ENCODE measurements at regions not wholly inside any gene's neighbourhood (a gene's known extent, or its start where the extent isn't known, plus 50 kb on each side); places are given as distances from the start of the nearest gene placed in this dataset.

DNA sequence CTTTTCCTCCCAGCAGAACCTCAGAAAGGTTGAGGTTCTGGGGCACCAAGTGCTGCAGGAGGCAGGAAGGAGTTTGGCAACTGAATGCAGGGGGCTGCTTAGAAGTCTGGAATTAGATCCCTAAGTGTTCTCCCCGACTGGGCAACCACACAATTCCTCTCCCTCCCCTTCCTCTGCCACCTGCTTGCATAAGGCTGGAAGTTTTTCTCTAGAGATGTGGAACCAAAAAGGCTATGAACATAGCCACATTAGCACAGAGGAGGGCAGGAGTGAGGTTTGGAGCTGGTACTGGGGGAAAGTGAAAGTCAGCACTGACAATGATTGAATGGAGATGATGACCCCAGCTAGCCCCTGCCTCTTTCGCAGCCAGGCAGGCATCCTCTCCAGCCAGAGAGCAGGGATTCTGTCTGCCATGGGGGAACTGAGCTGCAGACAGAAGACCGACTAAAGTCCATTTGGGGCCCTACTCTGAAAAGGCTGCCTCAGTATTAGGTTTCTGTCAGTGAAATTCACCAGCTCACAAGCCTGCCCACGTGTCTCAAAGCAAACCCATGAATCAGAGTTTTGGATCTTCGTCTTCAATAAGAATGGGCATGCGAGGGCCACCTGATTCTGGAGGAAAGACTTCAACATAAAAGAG, 87.9 kb upstream of the ITGA6 start:
- DNase-seq (no peak), ATAC-seq (peak; percentile 14 to 54)
- TF ChIP-seq, protein P1, sequence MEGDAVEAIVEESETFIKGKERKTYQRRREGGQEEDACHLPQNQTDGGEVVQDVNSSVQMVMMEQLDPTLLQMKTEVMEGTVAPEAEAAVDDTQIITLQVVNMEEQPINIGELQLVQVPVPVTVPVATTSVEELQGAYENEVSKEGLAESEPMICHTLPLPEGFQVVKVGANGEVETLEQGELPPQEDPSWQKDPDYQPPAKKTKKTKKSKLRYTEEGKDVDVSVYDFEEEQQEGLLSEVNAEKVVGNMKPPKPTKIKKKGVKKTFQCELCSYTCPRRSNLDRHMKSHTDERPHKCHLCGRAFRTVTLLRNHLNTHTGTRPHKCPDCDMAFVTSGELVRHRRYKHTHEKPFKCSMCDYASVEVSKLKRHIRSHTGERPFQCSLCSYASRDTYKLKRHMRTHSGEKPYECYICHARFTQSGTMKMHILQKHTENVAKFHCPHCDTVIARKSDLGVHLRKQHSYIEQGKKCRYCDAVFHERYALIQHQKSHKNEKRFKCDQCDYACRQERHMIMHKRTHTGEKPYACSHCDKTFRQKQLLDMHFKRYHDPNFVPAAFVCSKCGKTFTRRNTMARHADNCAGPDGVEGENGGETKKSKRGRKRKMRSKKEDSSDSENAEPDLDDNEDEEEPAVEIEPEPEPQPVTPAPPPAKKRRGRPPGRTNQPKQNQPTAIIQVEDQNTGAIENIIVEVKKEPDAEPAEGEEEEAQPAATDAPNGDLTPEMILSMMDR (IDR thresholded peaks at IDR 0.05) = no peak
- H3K27ac ChIP-seq = no peak overlapping the region
- intact Hi-C loops (cut with DNase I) = no loop called here
- H3K27me3 ChIP-seq (ENCODE audit: low read depth) = no peaks in the 10 kb centered on the region
- H3K9me3 ChIP-seq = peaks cover 7% of the 10 kb centered on the region
- H3K4me1 ChIP-seq = peaks cover 15% of the 10 kb centered on the region
- H3K4me3 ChIP-seq = no peak overlapping the region
- no peaks in the 10 kb centered on the region for H3K36me3 ChIP-seq

DNA sequence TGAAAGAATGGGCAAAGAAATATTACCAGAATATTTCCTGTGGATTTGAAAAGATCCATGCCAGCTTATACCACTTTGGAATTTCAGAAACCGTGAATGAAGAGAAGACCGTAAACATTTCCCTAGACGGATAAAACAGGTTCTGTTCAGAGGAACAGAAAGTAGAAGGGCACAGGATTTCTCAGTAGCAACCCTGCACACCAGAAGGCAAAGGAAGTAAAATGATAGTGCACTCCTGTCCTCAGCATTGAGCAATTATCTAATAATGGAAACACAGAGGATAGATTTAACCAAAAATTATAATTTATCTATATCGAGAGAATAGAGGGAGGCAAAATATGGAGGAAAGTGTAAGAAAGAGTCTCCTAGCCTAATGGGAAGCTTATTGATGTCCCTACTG, 87.0 kb upstream of the ITGA6 start:
- TF ChIP-seq, protein P1 (IDR thresholded peaks at IDR 0.05) = no peak
- Histone ChIP-seq H3K36me3 (no peaks in the 10 kb centered on the region), H3K4me3 (peak overlapping the region; percentile 12), H3K27me3 (ENCODE audit: low read depth) (no peaks in the 10 kb centered on the region), H3K9me3 (peaks cover 9% of the 10 kb centered on the region), H3K4me1 (peaks cover 15% of the 10 kb centered on the region), H3K27ac (peak overlapping the region; percentile 34)
- ATAC-seq (peak in 1 of 2 donors; percentile 47), DNase-seq (no peak)
- intact Hi-C loops (cut with DNase I) = no loop called here

DNA sequence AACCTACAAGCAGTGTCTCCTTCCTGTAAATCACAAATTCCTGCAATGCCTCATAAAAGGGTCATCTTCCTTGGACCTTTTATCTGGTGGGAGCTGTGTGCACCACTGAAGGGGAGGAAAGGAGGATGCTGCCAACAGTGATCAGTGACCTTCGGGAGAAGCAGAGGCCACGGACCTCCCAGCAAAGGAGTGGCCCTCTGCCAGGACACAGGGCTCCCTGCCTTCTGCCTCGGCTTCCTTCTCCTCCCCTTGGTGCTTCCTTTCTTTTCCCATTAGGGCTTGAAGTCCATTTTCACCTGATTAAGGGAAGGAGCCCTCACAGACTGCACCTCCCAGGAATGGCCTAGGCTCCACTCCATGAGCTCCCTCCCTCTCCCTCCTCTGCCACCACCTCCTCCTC, 85.3 kb upstream of the ITGA6 start:
- Histone ChIP-seq H3K4me1 (peaks cover 15% of the 10 kb centered on the region), H3K9me3 (peaks cover 9% of the 10 kb centered on the region), H3K4me3 (no peak overlapping the region), H3K27me3 (ENCODE audit: low read depth) (no peaks in the 10 kb centered on the region), H3K36me3 (no peaks in the 10 kb centered on the region), H3K27ac (no peak overlapping the region)
- TF ChIP-seq, protein P1 (IDR thresholded peaks at IDR 0.05) = no peak
- intact Hi-C loops (cut with DNase I) = no loop called here
- DNase-seq (no peak), ATAC-seq (no peak)

DNA sequence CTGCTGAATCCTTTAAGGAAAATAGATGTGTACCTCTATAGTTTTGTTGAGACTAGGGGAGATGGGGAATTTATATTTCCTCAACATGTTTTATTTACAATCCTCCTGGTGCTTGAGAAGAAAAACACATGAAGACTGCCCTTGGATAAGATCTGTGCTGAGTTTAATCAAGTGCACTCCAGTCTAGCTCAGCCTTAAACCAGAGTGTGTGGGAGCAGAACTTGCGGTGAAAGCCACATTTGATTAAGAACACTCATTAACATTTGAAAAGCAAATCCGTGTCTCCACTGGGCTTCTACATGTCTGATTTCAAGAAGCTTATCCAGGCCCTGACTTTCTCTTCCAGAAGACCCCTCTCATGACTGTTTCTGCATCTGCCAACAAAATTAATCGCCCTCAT, 84.8 kb upstream of the ITGA6 start:
- ATAC-seq = no peak
- H3K27me3 ChIP-seq (ENCODE audit: low read depth) = no peaks in the 10 kb centered on the region
- DNase-seq = no peak
- H3K9me3 ChIP-seq = peaks cover 14% of the 10 kb centered on the region
- intact Hi-C loops (cut with DNase I) = no loop called here
- H3K36me3 ChIP-seq = no peaks in the 10 kb centered on the region
- TF ChIP-seq, protein P1 (IDR thresholded peaks at IDR 0.05) = no peak
- no peak overlapping the region for H3K4me3 ChIP-seq
- peaks cover 15% of the 10 kb centered on the region for H3K4me1 ChIP-seq
- no peak overlapping the region for H3K27ac ChIP-seq

DNA sequence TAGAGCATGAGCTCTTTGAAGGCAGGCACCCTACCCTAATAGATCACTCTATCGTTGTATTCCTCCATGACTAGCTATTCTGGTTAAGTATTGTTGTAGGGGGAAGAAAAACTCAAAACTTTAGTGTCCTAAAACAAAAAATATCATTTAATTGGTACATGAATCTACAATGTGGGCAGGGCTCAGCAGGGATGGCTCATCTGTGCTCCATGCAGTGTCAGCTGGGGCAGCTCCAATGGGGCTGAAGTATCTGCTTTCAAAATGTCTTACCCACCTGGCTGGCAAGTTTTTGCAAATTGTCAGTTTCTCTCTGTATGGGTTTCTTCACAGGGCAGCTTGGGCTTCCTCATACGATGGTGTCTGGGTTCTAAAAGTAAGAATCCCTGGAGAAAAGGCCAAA, 83.2 kb upstream of the ITGA6 start:
- H3K27ac ChIP-seq = no peak overlapping the region
- peaks cover 14% of the 10 kb centered on the region for H3K9me3 ChIP-seq
- intact Hi-C loops (cut with DNase I) = no loop called here
- no peak for DNase-seq
- H3K4me3 ChIP-seq = no peak overlapping the region
- ATAC-seq = no peak
- TF ChIP-seq, protein P1 (IDR thresholded peaks at IDR 0.05) = no peak
- H3K36me3 ChIP-seq = no peaks in the 10 kb centered on the region
- peaks cover 15% of the 10 kb centered on the region for H3K4me1 ChIP-seq
- no peaks in the 10 kb centered on the region for H3K27me3 ChIP-seq (ENCODE audit: low read depth)
